ENCODE measurements at regions not wholly inside any gene's neighbourhood (a gene's known extent, or its start where the extent isn't known, plus 50 kb on each side); places are given as distances from the start of the nearest gene placed in this dataset.

GRCh38 chr7:115678086-115678982, 352.2 kb downstream of the TFEC start:
- intact Hi-C loops (cut with DNase I): no loop called here

GRCh38 chr7:115676707-115677106, 353.9 kb downstream of the TFEC start:
- TF ChIP-seq POLR2A (IDR thresholded peaks at IDR 0.05) (no peak), CTCF (IDR thresholded peaks at IDR 0.05) (no peak)
- WGBS, 2 donors: 89 to 96% methylated on average over 3 of the region's 3 CpGs
- Histone ChIP-seq H3K27ac (no peak overlapping the region), H3K4me3 (replicated peaks in 1 of 3) (no peak overlapping the region), H3K9me3 (no peaks in the 10 kb centered on the region), H3K27me3 (no peaks in the 10 kb centered on the region), H3K4me1 (no peaks in the 10 kb centered on the region), H3K36me3 (no peaks in the 10 kb centered on the region)
- no peak for DNase-seq
- intact Hi-C loops (cut with DNase I): no loop called here

More at GRCh38 chr7:115678086-115678982, 352.2 kb downstream of the TFEC start:
- Histone ChIP-seq H3K9me3 (no peaks in the 10 kb centered on the region), H3K36me3 (no peaks in the 10 kb centered on the region), H3K4me3 (replicated peaks in 1 of 3) (no peak overlapping the region), H3K27ac (no peak overlapping the region), H3K4me1 (no peaks in the 10 kb centered on the region), H3K27me3 (no peaks in the 10 kb centered on the region)
- TF ChIP-seq CTCF (IDR thresholded peaks at IDR 0.05): no peak
- no peak for TF ChIP-seq POLR2A (IDR thresholded peaks at IDR 0.05)
- WGBS, 2 donors: 72 to 74% methylated on average over 12 of the region's 12 CpGs
- no peak for DNase-seq

- Histone ChIP-seq H3K27me3 (no peaks in the 10 kb centered on the region), H3K27ac (no peak overlapping the region), H3K9me3 (no peaks in the 10 kb centered on the region), H3K36me3 (no peaks in the 10 kb centered on the region), H3K4me3 (replicated peaks in 1 of 3) (no peak overlapping the region), H3K4me1 (no peaks in the 10 kb centered on the region)
- no peak for TF ChIP-seq CTCF (IDR thresholded peaks at IDR 0.05)
- TF ChIP-seq POLR2A (IDR thresholded peaks at IDR 0.05): no peak
- DNase-seq: no peak
- 67 to 68% methylated on average over 10 of the region's 10 CpGs for WGBS, 2 donors
- intact Hi-C loops (cut with DNase I): no loop called here
Measured at GRCh38 chr7:115676080-115676479, 354.5 kb downstream of the TFEC start.

- H3K27me3 ChIP-seq: no peaks in the 10 kb centered on the region
- no peak overlapping the region for H3K27ac ChIP-seq
- intact Hi-C loops (cut with DNase I): no loop called here
- TF ChIP-seq CTCF (IDR thresholded peaks at IDR 0.05) (no peak), POLR2A (IDR thresholded peaks at IDR 0.05) (no peak)
- no peaks in the 10 kb centered on the region for H3K9me3 ChIP-seq
- H3K36me3 ChIP-seq: no peaks in the 10 kb centered on the region
- no peak for DNase-seq
- H3K4me1 ChIP-seq: no peaks in the 10 kb centered on the region
- no peak overlapping the region for H3K4me3 ChIP-seq (replicated peaks in 1 of 3)
- WGBS, 2 donors: 89 to 93% methylated on average over 3 of the region's 3 CpGs
Measured at GRCh38 chr7:115674467-115675024, 356.0 kb downstream of the TFEC start.

GRCh38 chr7:115672024-115672423, 358.5 kb downstream of the TFEC start:
- DNase-seq: no peak
- no peak for TF ChIP-seq POLR2A (IDR thresholded peaks at IDR 0.05)
- no peak for TF ChIP-seq CTCF (IDR thresholded peaks at IDR 0.05)
- WGBS, 2 donors: 73 to 85% methylated on average over 1 of the region's 1 CpG
- H3K27me3 ChIP-seq: no peaks in the 10 kb centered on the region
- H3K36me3 ChIP-seq: no peaks in the 10 kb centered on the region
- no peak overlapping the region for H3K4me3 ChIP-seq (replicated peaks in 1 of 3)
- no peaks in the 10 kb centered on the region for H3K4me1 ChIP-seq
- no peak overlapping the region for H3K27ac ChIP-seq
- intact Hi-C loops (cut with DNase I): no loop called here
- no peaks in the 10 kb centered on the region for H3K9me3 ChIP-seq
